A673 (cell line): ENCODE measurements at regions not wholly inside any gene's neighbourhood (a gene's known extent, or its start where the extent isn't known, plus 50 kb on each side); places are given as distances from the start of the nearest gene placed in this dataset.

Experiments
- BruUV-seq: library from RNA; stranded (reverse); fragments of 400-500 nt; replicated peaks from 2 replicates; lab custom pipeline; 2021; lab: Mats Ljungman, UMichigan
- CTCF ChIA-PET: fragments of 300-600 bp; sonication (Branson Sonifier 250); formaldehyde crosslinking; loops from one replicate; lab custom pipeline; 2022; ENCODE audit warnings: antibody characterized with exemption; lab: Charles Lee
- POLR2A ChIA-PET: fragments of 300-600 bp; sonication (Branson Sonifier 250); formaldehyde crosslinking; loops from one replicate; lab custom pipeline; 2022; ENCODE audit warnings: antibody characterized with exemption; ENCODE audit not compliant: low non-redundant PET; lab: Charles Lee
- DNase-seq: peaks from one replicate; pipeline ENCODE4 v3.0.0-alpha.2; 2015; ENCODE audit warnings: low spot score
- H3K27ac ChIP-seq: fragments of 200-600 bp; sonication (generic); 2 replicates; pipeline ENCODE4 v1.5.1; 2016; ENCODE audit warnings: mixed run types, low read depth, mild to moderate bottlenecking, mixed read lengths, antibody characterized with exemption, low read length; ENCODE audit not compliant: poor library complexity, severe bottlenecking
- H3K27me3 ChIP-seq: fragments of 200-600 bp; sonication (generic); replicated peaks from 2 replicates; pipeline ENCODE4 v1.6.1; 2017; ENCODE audit warnings: mixed run types, low read depth, mild to moderate bottlenecking, mixed read lengths, antibody characterized with exemption, low read length; ENCODE audit not compliant: insufficient read depth, poor library complexity
- H3K36me3 ChIP-seq: fragments of 200-600 bp; sonication (generic); 2 replicates; pipeline ENCODE4 v1.6.1; 2016; ENCODE audit warnings: mixed run types, mild to moderate bottlenecking, mixed read lengths, antibody characterized with exemption, low read length; ENCODE audit not compliant: insufficient read depth, poor library complexity, severe bottlenecking
- H3K4me1 ChIP-seq: fragments of 200-600 bp; sonication (generic); 2 replicates; pipeline ENCODE4 v1.6.1; 2017; ENCODE audit warnings: mixed run types, mild to moderate bottlenecking, mixed read lengths, antibody characterized with exemption, low read length; ENCODE audit not compliant: insufficient read depth, poor library complexity, severe bottlenecking
- H3K4me3 ChIP-seq: fragments of 200-600 bp; sonication (generic); 2 replicates; pipeline ENCODE4 v1.5.1; 2016; ENCODE audit warnings: low read depth, mixed run types, mild to moderate bottlenecking, mixed read lengths, low read length; ENCODE audit not compliant: poor library complexity, severe bottlenecking
- H3K9me3 ChIP-seq: fragments of 200-600 bp; sonication (generic); 2 replicates; pipeline ENCODE4 v1.6.1; 2016; ENCODE audit warnings: mixed run types, low read depth, mild to moderate bottlenecking, mixed read lengths, antibody characterized with exemption, low read length; ENCODE audit not compliant: poor library complexity, severe bottlenecking
- EZH2 ChIP-seq: fragments of 200-600 bp; sonication (generic); IDR thresholded peaks from 2 replicates; pipeline ENCODE4 v1.6.1; 2017; ENCODE audit warnings: borderline replicate concordance, low read depth, mild to moderate bottlenecking, mixed read lengths, antibody characterized with exemption, low read length; ENCODE audit not compliant: poor library complexity, severe bottlenecking
- intact Hi-C: fragments of 100-400 bp; cut with micrococcal nuclease; formaldehyde crosslinking; loops from one replicate; pipeline ENCODE4 v1.10.0; 2022; ENCODE audit not compliant: unreplicated experiment
- TF ChIP-seq, protein P1 (sequence below): fragments of 300-800, 200-600 bp; sonication (generic); conservative IDR thresholded peaks from 2 replicates; pipeline ENCODE4 v1.5.1; 2017; ENCODE audit warnings: low read depth, mild to moderate bottlenecking, antibody characterized with exemption, low read length, moderate library complexity, mixed read lengths

DNA sequence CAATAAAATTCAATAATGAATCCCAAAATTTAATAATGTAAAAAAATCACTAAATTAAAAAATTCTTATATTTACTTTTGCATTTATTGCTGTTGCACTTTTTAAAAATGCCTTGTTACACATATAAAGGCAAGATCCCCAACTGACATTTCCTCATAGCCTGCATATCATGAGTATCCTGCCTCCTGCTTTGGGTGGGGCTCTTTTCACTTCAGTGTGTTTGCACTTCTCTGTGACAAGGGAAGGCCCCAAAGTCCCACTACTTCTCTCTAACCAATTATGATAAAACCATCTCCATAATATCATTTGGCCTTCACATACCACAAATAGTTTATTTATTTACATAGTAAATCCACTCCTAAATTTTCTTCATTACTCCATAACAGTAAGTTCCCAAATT is 446.1 kb upstream of the MARCKS start:
- no peak overlapping the region for H3K27ac ChIP-seq
- DNase-seq: no peak
- no peaks in the 10 kb centered on the region for H3K4me1 ChIP-seq
- no TSS peak for BruUV-seq
- H3K27me3 ChIP-seq: no peaks in the 10 kb centered on the region
- no peaks in the 10 kb centered on the region for H3K9me3 ChIP-seq
- TF ChIP-seq, protein P1, sequence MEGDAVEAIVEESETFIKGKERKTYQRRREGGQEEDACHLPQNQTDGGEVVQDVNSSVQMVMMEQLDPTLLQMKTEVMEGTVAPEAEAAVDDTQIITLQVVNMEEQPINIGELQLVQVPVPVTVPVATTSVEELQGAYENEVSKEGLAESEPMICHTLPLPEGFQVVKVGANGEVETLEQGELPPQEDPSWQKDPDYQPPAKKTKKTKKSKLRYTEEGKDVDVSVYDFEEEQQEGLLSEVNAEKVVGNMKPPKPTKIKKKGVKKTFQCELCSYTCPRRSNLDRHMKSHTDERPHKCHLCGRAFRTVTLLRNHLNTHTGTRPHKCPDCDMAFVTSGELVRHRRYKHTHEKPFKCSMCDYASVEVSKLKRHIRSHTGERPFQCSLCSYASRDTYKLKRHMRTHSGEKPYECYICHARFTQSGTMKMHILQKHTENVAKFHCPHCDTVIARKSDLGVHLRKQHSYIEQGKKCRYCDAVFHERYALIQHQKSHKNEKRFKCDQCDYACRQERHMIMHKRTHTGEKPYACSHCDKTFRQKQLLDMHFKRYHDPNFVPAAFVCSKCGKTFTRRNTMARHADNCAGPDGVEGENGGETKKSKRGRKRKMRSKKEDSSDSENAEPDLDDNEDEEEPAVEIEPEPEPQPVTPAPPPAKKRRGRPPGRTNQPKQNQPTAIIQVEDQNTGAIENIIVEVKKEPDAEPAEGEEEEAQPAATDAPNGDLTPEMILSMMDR: no peak
- TF ChIP-seq EZH2: no peak
- H3K4me3 ChIP-seq: no peak overlapping the region
- no peaks in the 10 kb centered on the region for H3K36me3 ChIP-seq
- intact Hi-C loops: loop anchor here (10.0 kb wide), 1 partner anchor 444 kb away; the partner anchor contains the start of gene MARCKS
- ChIA-PET POLR2A (no interaction called here), CTCF (no interaction called here)

DNA sequence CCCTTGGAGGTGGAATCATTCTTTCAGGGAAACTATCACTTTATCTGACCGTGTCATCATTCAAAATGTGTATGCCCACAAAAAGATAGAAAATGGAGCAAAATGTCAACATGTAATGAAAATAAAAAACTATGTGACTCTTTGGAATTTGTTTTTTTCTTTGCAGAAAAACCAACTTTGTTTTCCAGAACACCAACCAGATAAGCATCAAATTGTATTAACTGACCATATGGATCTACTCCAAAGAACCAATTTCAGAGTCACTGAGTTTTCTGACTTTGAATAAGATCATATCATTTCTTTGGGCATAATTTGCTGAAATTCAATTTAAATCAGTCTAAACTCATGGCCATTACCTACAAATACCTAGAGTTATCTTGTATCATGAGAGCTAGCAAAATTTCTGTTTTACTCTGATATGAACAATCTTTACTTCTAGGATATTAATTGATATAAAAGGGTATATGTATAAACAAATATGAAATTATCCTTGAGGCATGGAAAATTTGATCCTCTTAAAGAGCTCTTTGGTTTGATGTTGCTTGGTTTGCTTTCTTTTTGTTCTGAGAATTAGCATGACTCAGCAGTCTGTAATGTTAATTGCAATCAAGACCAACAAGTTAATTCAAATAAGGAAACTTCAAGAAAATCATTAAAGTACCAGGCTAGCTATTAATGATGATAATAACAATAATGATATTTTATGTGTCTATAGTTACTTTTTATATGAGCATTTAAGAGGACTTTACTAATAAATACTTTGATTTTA is 444.4 kb upstream of the MARCKS start:
- BruUV-seq: no TSS peak
- no peak for TF ChIP-seq EZH2
- TF ChIP-seq, protein P1: no peak
- no peak overlapping the region for H3K4me3 ChIP-seq
- H3K36me3 ChIP-seq: no peaks in the 10 kb centered on the region
- ChIA-PET CTCF (no interaction called here), POLR2A (no interaction called here)
- DNase-seq: no peak
- H3K9me3 ChIP-seq: no peaks in the 10 kb centered on the region
- no peaks in the 10 kb centered on the region for H3K27me3 ChIP-seq
- no peak overlapping the region for H3K27ac ChIP-seq
- H3K4me1 ChIP-seq: no peaks in the 10 kb centered on the region
- intact Hi-C loops: loop anchor here (10.0 kb wide), 1 partner anchor 442 kb away; the partner anchor contains the start of gene MARCKS

DNA sequence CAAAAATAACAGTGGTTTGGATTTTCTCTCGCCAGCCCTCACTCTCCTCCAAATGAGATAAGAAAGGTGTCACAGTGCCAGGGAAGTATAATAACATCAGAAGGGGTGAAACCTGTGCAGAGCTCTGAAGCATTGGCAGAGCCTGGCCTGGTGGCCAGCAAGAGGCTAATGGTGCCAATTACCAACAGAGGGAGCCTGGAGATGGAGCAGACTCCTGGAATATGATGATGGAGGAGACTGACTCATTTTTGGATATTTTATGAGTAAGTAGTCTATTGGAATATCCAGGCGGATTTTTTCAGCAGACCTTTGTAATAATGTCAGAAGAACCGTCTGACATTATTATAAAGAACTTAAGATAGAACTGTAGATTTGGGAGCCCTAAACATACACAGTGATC is 442.6 kb upstream of the MARCKS start:
- POLR2A ChIA-PET: no interaction called here
- Histone ChIP-seq H3K4me1 (no peaks in the 10 kb centered on the region), H3K36me3 (no peaks in the 10 kb centered on the region), H3K4me3 (no peak overlapping the region), H3K9me3 (no peaks in the 10 kb centered on the region), H3K27me3 (no peaks in the 10 kb centered on the region), H3K27ac (no peak overlapping the region)
- CTCF ChIA-PET: no interaction called here
- intact Hi-C loops: loop anchor here (10.0 kb wide), 1 partner anchor 440 kb away; the partner anchor contains the start of gene MARCKS
- TF ChIP-seq, protein P1: peak; percentile 44; the same call in 1 of the 2 replicates
- no peak for TF ChIP-seq EZH2
- DNase-seq: peak; percentile 41
- no TSS peak for BruUV-seq
